Caco-2 (cell line): ENCODE measurements at regions not wholly inside any gene's neighbourhood (a gene's known extent, or its start where the extent isn't known, plus 50 kb on each side); places are given as distances from the start of the nearest gene placed in this dataset.

Source experiments
- BruUV-seq: library from RNA; stranded (reverse); fragments of 400-500 nt; replicated peaks from 2 replicates; lab custom pipeline; 2021; lab: Mats Ljungman, UMichigan
- CTCF ChIA-PET: fragments of 300-600 bp; sonication (Branson Sonifier 250); formaldehyde crosslinking; loops from one replicate; lab custom pipeline; 2022; ENCODE audit warnings: antibody characterized with exemption; lab: Charles Lee
- POLR2A ChIA-PET: fragments of 300-600 bp; sonication (Branson Sonifier 250); formaldehyde crosslinking; loops from one replicate; lab custom pipeline; 2022; ENCODE audit warnings: antibody characterized with exemption; lab: Charles Lee
- DNase-seq, 2 experiments: peaks; one replicate each; pipeline versions ENCODE4 v3.0.0 to v3.0.0-alpha.2; 2020 to 2022
- H3K27me3 ChIP-seq: replicated peaks from 2 replicates; pipeline ENCODE4 v1.6.0; 2011; ENCODE audit warnings: low read length; ENCODE audit not compliant: control insufficient read depth, insufficient read depth
- H3K36me3 ChIP-seq: 2 replicates; pipeline ENCODE4 v1.5.1; 2011; ENCODE audit warnings: low read length; ENCODE audit not compliant: control insufficient read depth, insufficient read depth
- H3K4me1 ChIP-seq: fragments of 250-450 bp; sonication (Bioruptor Pico); 2 replicates; pipeline ENCODE4 v1.5.1; 2020; ENCODE audit warnings: mild to moderate bottlenecking
- H3K4me3 ChIP-seq: 2 replicates; pipeline ENCODE4 v1.5.1; 2011; ENCODE audit warnings: low read depth, mild to moderate bottlenecking, control low read depth, low read length
- H3K9me3 ChIP-seq: fragments of 250-450 bp; sonication (Bioruptor Pico); 2 replicates; pipeline ENCODE4 v1.5.1; 2020; ENCODE audit warnings: mild to moderate bottlenecking, moderate library complexity
- H3K27ac Mint-ChIP-seq: one replicate; pipeline ENCODE4 v1.8.0; 2022; ENCODE audit warnings: mixed read lengths; ENCODE audit not compliant: unreplicated experiment
- H3K27me3 Mint-ChIP-seq: one replicate; pipeline ENCODE4 v1.8.0; 2022; ENCODE audit warnings: mixed read lengths; ENCODE audit not compliant: insufficient read depth, unreplicated experiment
- H3K36me3 Mint-ChIP-seq: one replicate; pipeline ENCODE4 v1.8.0; 2022; ENCODE audit warnings: mild to moderate bottlenecking, mixed read lengths; ENCODE audit not compliant: insufficient read depth, unreplicated experiment
- H3K4me1 Mint-ChIP-seq: one replicate; pipeline ENCODE4 v1.8.0; 2022; ENCODE audit warnings: low read depth, mixed read lengths; ENCODE audit not compliant: unreplicated experiment
- H3K4me3 Mint-ChIP-seq: one replicate; pipeline ENCODE4 v1.8.0; 2022; ENCODE audit warnings: mild to moderate bottlenecking, moderate library complexity, mixed read lengths; ENCODE audit not compliant: unreplicated experiment
- H3K9me3 Mint-ChIP-seq: one replicate; pipeline ENCODE4 v1.8.0; 2022; ENCODE audit warnings: mixed read lengths; ENCODE audit not compliant: unreplicated experiment
- intact Hi-C: fragments of 100-400 bp; cut with micrococcal nuclease; formaldehyde crosslinking; loops from one replicate; pipeline ENCODE4 v1.10.0; 2022; ENCODE audit not compliant: unreplicated experiment
- TF ChIP-seq, protein P1 (sequence below), 2 experiments: fragments of 200-600 bp in 1 of 2; IDR thresholded peaks; 1 replicate in 1 of 2; 2 replicates in 1 of 2; pipeline versions ENCODE4 v1.5.1 to v1.8.0; 2011 to 2022; ENCODE audit warnings: antibody characterized with exemption in 1 of 2, control low read depth in 1 of 2, inconsistent platforms in 1 of 2, low read depth in 1 of 2, low read length in 1 of 2, mild to moderate bottlenecking in 1 of 2, moderate library complexity in 1 of 2; ENCODE audit not compliant: insufficient read depth in 1 of 2, severe bottlenecking in 1 of 2, unreplicated experiment in 1 of 2

- Histone ChIP-seq H3K4me3 (no peak overlapping the region), H3K27me3 (no peaks in the 10 kb centered on the region), H3K9me3 (no peaks in the 10 kb centered on the region), H3K36me3 (no peaks in the 10 kb centered on the region), H3K4me1 (peaks cover 6% of the 10 kb centered on the region; the same call in 1 of the 2 replicates)
- TF ChIP-seq, protein P1, sequence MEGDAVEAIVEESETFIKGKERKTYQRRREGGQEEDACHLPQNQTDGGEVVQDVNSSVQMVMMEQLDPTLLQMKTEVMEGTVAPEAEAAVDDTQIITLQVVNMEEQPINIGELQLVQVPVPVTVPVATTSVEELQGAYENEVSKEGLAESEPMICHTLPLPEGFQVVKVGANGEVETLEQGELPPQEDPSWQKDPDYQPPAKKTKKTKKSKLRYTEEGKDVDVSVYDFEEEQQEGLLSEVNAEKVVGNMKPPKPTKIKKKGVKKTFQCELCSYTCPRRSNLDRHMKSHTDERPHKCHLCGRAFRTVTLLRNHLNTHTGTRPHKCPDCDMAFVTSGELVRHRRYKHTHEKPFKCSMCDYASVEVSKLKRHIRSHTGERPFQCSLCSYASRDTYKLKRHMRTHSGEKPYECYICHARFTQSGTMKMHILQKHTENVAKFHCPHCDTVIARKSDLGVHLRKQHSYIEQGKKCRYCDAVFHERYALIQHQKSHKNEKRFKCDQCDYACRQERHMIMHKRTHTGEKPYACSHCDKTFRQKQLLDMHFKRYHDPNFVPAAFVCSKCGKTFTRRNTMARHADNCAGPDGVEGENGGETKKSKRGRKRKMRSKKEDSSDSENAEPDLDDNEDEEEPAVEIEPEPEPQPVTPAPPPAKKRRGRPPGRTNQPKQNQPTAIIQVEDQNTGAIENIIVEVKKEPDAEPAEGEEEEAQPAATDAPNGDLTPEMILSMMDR (IDR thresholded peaks at IDR 0.05; ENCODE audit: insufficient read depth in 1 of 2, low read depth in 1 of 2, low read length in 1 of 2, severe bottlenecking in 1 of 2, unreplicated experiment in 1 of 2): no peak
- Mint-ChIP-seq H3K27me3 (no peaks in the 10 kb centered on the region), H3K4me1 (peaks cover 2% of the 10 kb centered on the region), H3K4me3 (no peak overlapping the region), H3K36me3 (no peaks in the 10 kb centered on the region), H3K9me3 (no peaks in the 10 kb centered on the region), H3K27ac (no peak overlapping the region)
- intact Hi-C loops: no loop called here
- CTCF ChIA-PET: interaction anchor here (0.6 kb wide), 1 partner anchor 104 kb away, joined by 3 read pairs; no protein-coding TSS in a partner anchor
- POLR2A ChIA-PET: no interaction called here
- BruUV-seq: no TSS peak
- DNase-seq: no peak
Measured at GRCh38 chr1:47621977-47622376, 184.1 kb downstream of the FOXD2 start.

DNA sequence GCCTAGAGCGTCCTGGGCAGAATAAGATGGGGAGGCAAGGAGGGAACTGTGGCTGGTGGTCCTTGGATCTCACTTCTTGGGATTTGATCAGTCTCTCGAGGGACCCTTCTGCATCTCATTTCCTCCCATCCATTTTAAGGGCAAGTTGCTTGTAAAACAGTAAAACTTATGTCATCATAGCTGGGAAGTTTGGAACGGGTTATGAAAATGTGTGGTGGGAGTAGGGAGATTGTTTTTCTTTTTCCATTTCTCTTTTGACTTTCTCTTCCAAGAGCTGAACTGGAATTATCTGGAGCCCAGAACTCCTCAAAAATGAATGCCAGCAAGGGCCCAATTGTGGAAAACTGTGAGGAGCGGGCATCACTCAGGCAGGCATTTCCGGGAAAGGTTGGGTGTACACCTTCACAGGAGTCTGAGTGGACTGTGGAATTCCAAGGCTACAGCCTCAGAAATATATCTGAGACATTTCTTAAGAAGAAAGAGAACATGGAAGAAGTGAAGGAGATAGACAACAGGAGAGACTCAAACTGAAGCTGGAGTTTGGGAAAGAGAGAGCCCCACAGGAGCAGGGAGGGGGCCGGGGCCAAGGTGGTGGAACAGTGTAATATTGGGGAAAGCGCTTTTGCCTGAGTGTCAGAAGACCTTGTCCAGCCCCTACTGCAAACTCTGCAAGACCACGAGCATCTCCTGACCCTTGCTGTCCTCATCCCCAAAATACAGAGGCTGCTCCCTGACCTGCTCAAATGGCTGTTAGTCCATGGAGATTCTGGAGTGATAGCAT is 185.1 kb downstream of the FOXD2 start:
- no peaks in the 10 kb centered on the region for H3K9me3 ChIP-seq
- Mint-ChIP-seq H3K36me3 (no peaks in the 10 kb centered on the region), H3K27me3 (no peaks in the 10 kb centered on the region), H3K9me3 (no peaks in the 10 kb centered on the region), H3K27ac (no peak overlapping the region), H3K4me1 (peaks cover 7% of the 10 kb centered on the region), H3K4me3 (no peak overlapping the region)
- no peaks in the 10 kb centered on the region for H3K36me3 ChIP-seq
- BruUV-seq: no TSS peak
- POLR2A ChIA-PET: no interaction called here
- no peak for DNase-seq
- peaks cover 6% of the 10 kb centered on the region; the same call in 1 of the 2 replicates for H3K4me1 ChIP-seq
- TF ChIP-seq, protein P1 (IDR thresholded peaks at IDR 0.05; ENCODE audit: insufficient read depth in 1 of 2, low read depth in 1 of 2, low read length in 1 of 2, severe bottlenecking in 1 of 2, unreplicated experiment in 1 of 2): no peak
- CTCF ChIA-PET: no interaction called here
- intact Hi-C loops: no loop called here
- no peaks in the 10 kb centered on the region for H3K27me3 ChIP-seq
- no peak overlapping the region for H3K4me3 ChIP-seq

GRCh38 chr1:47623557-47623940 is 185.7 kb downstream of the FOXD2 start:
- Mint-ChIP-seq H3K27ac (no peak overlapping the region), H3K9me3 (no peaks in the 10 kb centered on the region), H3K27me3 (no peaks in the 10 kb centered on the region), H3K4me1 (peaks cover 7% of the 10 kb centered on the region), H3K36me3 (no peaks in the 10 kb centered on the region), H3K4me3 (no peak overlapping the region)
- Histone ChIP-seq H3K36me3 (no peaks in the 10 kb centered on the region), H3K9me3 (no peaks in the 10 kb centered on the region), H3K4me3 (no peak overlapping the region), H3K4me1 (peaks cover 6% of the 10 kb centered on the region; the same call in 1 of the 2 replicates), H3K27me3 (no peaks in the 10 kb centered on the region)
- BruUV-seq: no TSS peak
- intact Hi-C loops: no loop called here
- ChIA-PET CTCF (no interaction called here), POLR2A (no interaction called here)
- TF ChIP-seq, protein P1 (IDR thresholded peaks at IDR 0.05; ENCODE audit: insufficient read depth in 1 of 2, low read depth in 1 of 2, low read length in 1 of 2, severe bottlenecking in 1 of 2, unreplicated experiment in 1 of 2): no peak
- no peak for DNase-seq
